ENCODE measurements at regions not wholly inside any gene's neighbourhood (a gene's known extent, or its start where the extent isn't known, plus 50 kb on each side); places are given as distances from the start of the nearest gene placed in this dataset.

GRCh38 chr3:87370007-87370406 is 93.6 kb upstream of the POU1F1 start:
- TF ChIP-seq CTCF (IDR thresholded peaks at IDR 0.05): no peak
- no peak for TF ChIP-seq ZFX (IDR thresholded peaks at IDR 0.05; ENCODE audit: borderline replicate concordance)
- no peak overlapping the region for H3K27ac ChIP-seq

- TF ChIP-seq CTCF (IDR thresholded peaks at IDR 0.05): no peak
- no peak for TF ChIP-seq ZFX (IDR thresholded peaks at IDR 0.05; ENCODE audit: borderline replicate concordance)
- H3K27ac ChIP-seq: peak overlapping the region; percentile 50
Measured at GRCh38 chr3:87367736-87368135, 91.4 kb upstream of the POU1F1 start.

- no peak overlapping the region for H3K27ac ChIP-seq
- TF ChIP-seq ZFX (IDR thresholded peaks at IDR 0.05; ENCODE audit: borderline replicate concordance): no peak
- TF ChIP-seq CTCF (IDR thresholded peaks at IDR 0.05): no peak
Measured at GRCh38 chr3:87363721-87364120, 87.3 kb upstream of the POU1F1 start.

- no peak for TF ChIP-seq CTCF (IDR thresholded peaks at IDR 0.05)
Measured at GRCh38 chr3:87361956-87362355, 85.6 kb upstream of the POU1F1 start.

GRCh38 chr3:87361271-87361670 is 84.9 kb upstream of the POU1F1 start:
- H3K27ac ChIP-seq: no peak overlapping the region
- TF ChIP-seq ZFX (IDR thresholded peaks at IDR 0.05; ENCODE audit: borderline replicate concordance) (no peak), CTCF (IDR thresholded peaks at IDR 0.05) (no peak)

More at GRCh38 chr3:87361956-87362355, 85.6 kb upstream of the POU1F1 start:
- H3K27ac ChIP-seq: no peak overlapping the region

GRCh38 chr3:87359826-87360225 is 83.4 kb upstream of the POU1F1 start:
- no peak for TF ChIP-seq ZFX (IDR thresholded peaks at IDR 0.05; ENCODE audit: borderline replicate concordance)
- no peak for TF ChIP-seq CTCF (IDR thresholded peaks at IDR 0.05)
- H3K27ac ChIP-seq: peak overlapping the region; percentile 54

GRCh38 chr3:87359025-87359424 is 82.6 kb upstream of the POU1F1 start:
- H3K27ac ChIP-seq: peak overlapping the region; percentile 54
- no peak for TF ChIP-seq ZFX (IDR thresholded peaks at IDR 0.05; ENCODE audit: borderline replicate concordance)
- no peak for TF ChIP-seq CTCF (IDR thresholded peaks at IDR 0.05)
